GM12891 (cell line): ENCODE measurements at regions not wholly inside any gene's neighbourhood (a gene's known extent, or its start where the extent isn't known, plus 50 kb on each side); places are given as distances from the start of the nearest gene placed in this dataset.

ENCODE experiments used
- DNase-seq: peaks from one replicate; pipeline ENCODE4 v3.0.0; 2011; ENCODE audit warnings: low spot score; ENCODE audit not compliant: insufficient read length
- FAIRE-seq: peaks from 2 replicates; lab custom pipeline; 2011; peaks lifted over from hg19 to GRCh38; lab: Jason Lieb, UNC
- PAX5 ChIP-seq: IDR thresholded peaks from 2 replicates; pipeline ENCODE4 v1.6.1; 2011; ENCODE audit warnings: low read length, moderate library complexity, mild to moderate bottlenecking; ENCODE audit not compliant: insufficient read depth, severe bottlenecking
- POLR2A ChIP-seq: IDR thresholded peaks from 2 replicates; pipeline ENCODE4 v1.6.1; 2011; ENCODE audit warnings: low read depth, low read length, control low read depth
- POLR2AphosphoS5 ChIP-seq: IDR thresholded peaks from 2 replicates; pipeline ENCODE4 v1.6.1; 2011; ENCODE audit warnings: low read depth, low read length, control low read depth
- POU2F2 ChIP-seq: IDR thresholded peaks from 2 replicates; pipeline ENCODE4 v1.6.1; 2011; ENCODE audit warnings: low read depth, mild to moderate bottlenecking, control low read depth, low read length, moderate library complexity
- SPI1 ChIP-seq: IDR thresholded peaks from 2 replicates; pipeline ENCODE4 v1.6.1; 2011; ENCODE audit warnings: low read depth, low read length, control low read depth
- TAF1 ChIP-seq: IDR thresholded peaks from 2 replicates; pipeline ENCODE4 v1.6.1; 2011; ENCODE audit warnings: low read depth, low read length, control low read depth

DNA sequence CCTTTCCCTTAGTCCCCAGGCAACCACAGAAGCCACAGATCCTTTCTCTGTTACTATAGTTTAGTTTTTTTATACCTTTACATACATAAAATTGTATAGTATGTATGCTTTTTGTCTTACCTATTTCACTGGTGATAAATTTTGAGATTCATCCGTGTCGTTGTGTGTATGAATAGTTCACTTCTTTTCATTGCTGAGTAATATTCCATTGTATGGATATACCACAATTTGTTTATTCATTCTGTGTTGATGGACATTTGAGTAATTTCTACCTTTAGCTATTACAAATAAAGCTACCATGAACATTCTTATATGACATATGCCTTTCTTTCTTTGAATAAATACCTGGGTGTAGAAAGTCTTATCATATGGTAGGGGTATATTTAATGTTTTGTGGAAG lies 102.8 kb upstream of the CERS6 start:
- no peak for FAIRE-seq
- DNase-seq: no peak
- no peak for TF ChIP-seq PAX5
- TF ChIP-seq POLR2AphosphoS5: no peak
- no peak for TF ChIP-seq POLR2A
- no peak for TF ChIP-seq POU2F2
- TF ChIP-seq SPI1: no peak
- TF ChIP-seq TAF1: no peak

DNA sequence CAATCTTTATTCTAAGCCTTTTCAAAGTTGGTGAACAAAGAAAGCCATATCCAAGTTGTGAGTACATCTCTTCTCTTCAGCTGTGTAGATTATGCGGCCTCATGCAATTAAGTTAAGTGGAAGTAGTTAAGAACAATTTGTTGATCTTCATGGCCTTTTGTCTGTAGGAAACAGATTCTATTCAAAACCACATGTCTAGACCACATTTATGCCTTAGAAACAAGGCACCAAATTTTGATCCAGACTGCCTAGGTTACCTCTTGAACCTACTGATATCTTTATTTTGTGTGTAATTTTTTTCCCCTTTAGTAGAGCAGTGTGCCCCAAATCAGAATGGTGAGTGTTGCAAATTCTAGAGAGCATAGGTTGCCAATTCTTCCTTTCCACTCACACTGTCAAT lies 101.6 kb upstream of the CERS6 start:
- no peak for FAIRE-seq
- DNase-seq: no peak
- TF ChIP-seq TAF1 (no peak), POU2F2 (no peak), POLR2A (no peak), POLR2AphosphoS5 (no peak), SPI1 (no peak), PAX5 (no peak)

DNA sequence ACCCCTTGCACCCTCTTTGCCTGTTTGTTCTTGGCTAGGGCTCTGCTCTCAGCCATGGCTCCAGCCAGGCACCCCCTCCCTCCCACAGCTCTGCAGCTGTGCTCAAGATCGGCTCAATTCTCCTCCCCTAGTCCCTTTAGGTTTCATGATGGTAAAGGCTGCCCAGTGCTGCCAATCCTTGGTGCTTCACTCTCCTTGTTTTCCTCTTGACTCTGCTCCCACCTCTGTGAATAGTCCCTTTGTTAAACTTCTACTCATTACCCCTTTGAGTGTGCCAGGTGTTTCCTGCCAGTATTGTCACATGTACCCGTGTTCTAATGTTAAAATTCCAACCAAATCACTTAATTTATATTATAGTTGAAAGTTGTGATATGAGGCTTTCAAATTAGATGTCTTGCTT lies 101.0 kb upstream of the CERS6 start:
- FAIRE-seq (no peak), DNase-seq (no peak)
- TF ChIP-seq SPI1 (no peak), POLR2A (no peak), TAF1 (no peak)

DNA sequence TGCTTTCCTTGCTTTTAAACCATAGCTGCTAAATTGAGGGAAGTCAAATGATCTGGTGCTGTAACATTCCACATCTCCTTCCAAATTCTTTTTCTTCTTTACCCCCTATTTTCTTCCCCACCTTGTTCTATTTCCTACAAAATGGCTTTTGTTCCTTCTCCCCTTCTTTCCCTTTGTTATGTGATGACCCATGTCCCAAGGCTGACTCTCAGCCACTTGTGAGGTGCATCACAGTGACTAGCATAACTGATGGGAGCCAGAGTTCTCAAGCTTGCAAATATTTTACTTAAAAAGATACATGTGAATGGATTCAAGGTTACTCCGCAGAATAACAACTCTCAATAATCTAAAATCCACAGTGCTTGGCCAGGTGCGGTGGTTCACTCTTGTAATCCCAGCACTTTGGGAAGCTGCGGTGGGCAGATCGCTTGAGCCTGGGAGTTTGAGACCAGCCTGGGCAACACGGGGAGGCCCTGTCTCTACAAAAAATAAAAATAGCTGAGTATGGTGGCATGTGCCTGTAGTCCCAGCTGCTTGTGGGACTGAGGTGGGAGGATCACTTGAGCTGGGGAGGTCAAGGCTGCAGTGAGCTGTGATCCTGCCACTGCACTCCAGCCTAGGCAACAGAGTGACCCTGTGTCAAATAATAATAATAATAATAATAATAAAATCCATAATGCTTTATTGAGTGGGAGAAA lies 100.1 kb upstream of the CERS6 start:
- FAIRE-seq: no peak
- TF ChIP-seq POLR2A (no peak), PAX5 (no peak), TAF1 (no peak), POLR2AphosphoS5 (no peak), SPI1 (no peak), POU2F2 (no peak)
- no peak for DNase-seq

DNA sequence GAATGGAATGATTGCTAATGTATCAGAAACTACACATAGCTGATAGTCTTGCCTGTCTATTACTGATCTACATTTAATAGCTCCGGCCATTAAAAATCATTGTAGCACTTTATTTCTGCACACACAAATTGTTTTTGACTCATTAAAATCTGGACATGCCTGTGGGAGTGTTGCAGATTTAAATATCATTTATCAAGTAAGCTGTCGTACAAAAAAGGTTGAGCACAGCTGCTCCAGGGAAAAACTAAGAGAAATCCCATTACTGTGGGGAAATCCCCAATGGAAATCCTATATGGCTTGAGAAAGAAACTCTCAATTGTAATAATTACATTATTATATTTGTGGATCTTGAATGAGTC lies 99.6 kb upstream of the CERS6 start:
- FAIRE-seq (no peak), DNase-seq (no peak)
- TF ChIP-seq POLR2AphosphoS5 (no peak), TAF1 (no peak), POU2F2 (no peak), POLR2A (no peak), PAX5 (no peak), SPI1 (no peak)

DNA sequence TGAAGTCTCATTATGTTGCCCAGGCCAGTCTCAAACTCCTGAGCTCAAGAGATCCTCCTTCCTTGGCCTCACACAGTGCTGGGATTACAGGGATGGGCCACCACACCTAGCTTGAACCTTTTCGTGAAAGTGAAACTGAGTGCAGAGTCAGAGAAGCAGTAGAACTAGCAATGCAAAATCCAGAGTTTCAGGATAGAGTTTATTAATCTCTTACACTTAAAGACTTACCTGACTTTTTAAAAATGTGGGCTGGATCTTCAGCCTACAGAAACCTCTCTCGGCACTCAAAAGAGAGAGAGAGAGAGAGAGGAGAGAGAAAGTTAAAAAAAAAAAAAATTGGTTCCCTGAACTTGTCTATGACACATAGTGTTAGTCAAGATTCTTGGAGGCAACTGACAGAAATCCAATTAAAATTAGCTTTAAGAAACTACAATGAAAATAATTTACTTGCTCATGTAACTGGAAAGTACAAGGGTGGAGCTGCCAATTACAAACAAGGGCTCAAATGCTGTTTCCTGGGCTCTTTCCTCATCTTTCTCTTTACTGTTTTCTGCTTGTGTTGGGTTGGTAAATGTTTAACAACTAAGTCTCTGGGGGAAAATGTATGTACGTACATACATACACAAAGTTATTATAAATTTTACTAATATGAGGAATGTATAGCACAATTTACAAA lies 98.1 kb upstream of the CERS6 start:
- no peak for TF ChIP-seq PAX5
- TF ChIP-seq POLR2A: no peak
- no peak for TF ChIP-seq TAF1
- no peak for TF ChIP-seq POLR2AphosphoS5
- TF ChIP-seq POU2F2: no peak
- no peak for TF ChIP-seq SPI1
- DNase-seq (no peak), FAIRE-seq (no peak)

DNA sequence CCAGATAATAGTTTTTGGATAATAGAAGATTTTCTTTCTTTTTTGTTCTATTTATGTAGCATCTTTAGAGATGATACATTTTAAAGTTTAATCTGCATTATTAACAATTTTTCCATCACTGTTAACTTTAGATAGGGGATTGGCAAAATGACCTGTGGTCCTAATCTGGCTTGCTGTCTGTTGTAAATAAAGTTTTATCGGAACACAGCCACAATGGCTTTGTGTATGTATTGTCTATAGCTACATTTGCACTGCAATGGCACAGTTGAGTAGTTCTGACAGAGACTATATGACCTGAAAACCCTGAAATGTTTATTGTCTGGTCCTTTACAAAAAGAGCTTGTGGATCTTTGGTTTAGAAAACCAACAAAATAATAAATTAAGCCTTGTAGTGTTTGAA lies 97.0 kb upstream of the CERS6 start:
- DNase-seq (no peak), FAIRE-seq (no peak)

DNA sequence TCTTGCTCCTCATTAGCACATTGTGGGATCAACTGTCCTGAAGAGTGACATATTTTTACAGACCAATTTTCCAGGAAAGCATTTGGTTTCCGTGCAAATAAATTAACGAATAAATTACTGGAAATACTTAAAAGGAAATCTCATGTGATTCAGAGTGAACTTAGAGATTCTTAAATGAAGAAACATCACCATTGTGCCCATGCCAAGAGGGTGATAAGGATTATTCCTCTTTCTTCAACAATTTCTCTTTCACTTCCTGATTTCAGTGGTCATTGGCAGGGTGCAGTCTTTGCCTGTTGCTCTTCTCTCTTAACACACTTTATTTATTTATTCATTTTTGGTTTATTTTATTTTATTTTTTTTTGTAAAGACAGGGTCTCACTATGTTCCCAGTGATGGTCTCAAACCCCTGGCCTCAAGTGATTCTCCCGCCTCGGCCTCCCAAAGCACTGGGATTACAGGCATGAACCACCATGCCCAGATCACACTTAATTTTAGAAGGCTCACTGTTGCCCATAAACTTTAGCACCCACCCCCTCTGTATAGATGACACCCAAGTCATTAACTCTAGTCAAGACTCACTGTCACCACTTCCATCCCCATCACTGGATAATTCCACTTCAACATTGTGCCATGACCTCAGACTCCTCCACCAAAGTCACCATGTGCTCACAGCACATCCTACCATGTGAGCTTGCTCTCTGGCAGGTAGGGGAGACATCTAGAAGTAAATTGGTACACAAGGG lies 92.6 kb upstream of the CERS6 start:
- no peak for FAIRE-seq
- no peak for DNase-seq
- TF ChIP-seq SPI1 (peak; percentile 75), POLR2AphosphoS5 (no peak)

More for the DNA sequence above, 97.0 kb upstream of the CERS6 start:
- TF ChIP-seq POLR2AphosphoS5 (no peak), SPI1 (no peak), TAF1 (no peak), PAX5 (no peak), POLR2A (no peak), POU2F2 (no peak)

DNA sequence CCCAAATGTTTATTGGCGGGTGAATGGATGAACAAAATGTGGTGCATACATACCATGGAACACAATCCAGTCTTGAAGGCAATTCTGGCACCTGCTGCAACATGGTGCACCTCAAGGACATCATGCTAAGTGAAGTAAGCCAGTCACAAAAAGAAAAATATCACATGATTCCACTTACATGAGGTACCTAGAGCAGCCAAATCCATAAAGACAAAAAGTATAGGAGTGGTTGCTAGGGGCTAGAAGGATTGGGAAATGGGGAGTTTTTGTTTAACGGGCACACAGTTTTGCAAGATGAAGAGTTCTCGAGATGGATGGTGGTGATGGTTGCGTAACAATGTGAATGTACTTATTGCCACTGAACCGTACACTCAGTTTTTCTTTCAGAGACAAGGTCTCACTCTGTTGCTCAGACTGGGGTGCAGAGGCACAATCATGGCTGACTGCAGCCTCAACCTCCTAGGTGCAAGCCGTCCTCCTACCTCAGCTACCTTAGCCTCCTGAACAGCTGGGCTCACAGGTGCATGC lies 90.9 kb upstream of the CERS6 start:
- TF ChIP-seq POLR2AphosphoS5 (no peak), POU2F2 (no peak), TAF1 (no peak), PAX5 (no peak), SPI1 (no peak), POLR2A (no peak)
- DNase-seq (no peak), FAIRE-seq (no peak)
